A549 (cell line): ENCODE measurements at regions not wholly inside any gene's neighbourhood (a gene's known extent, or its start where the extent isn't known, plus 50 kb on each side); places are given as distances from the start of the nearest gene placed in this dataset.

Experiments used
- ATAC-seq, 2 experiments: fragments of 200-7000 bp in 1 of 2; fragments of >200 bp in 1 of 2; cut with Nextera tagmentation in 1 of 2; cut with Tn5 transposase in 1 of 2; 3 replicates each; pipeline versions ENCODE4 v1.8.0 to v1.9.1; 2018 to 2020; ENCODE audit warnings: mild to moderate bottlenecking in 1 of 2, moderate library complexity in 1 of 2
- CTCF ChIA-PET: fragments of 300-600 bp; sonication (Branson Sonifier 250); formaldehyde crosslinking; extraction: SDS; loops from one replicate; lab custom pipeline; 2021; ENCODE audit warnings: antibody characterized with exemption, inconsistent platforms; lab: Yijun Ruan, JAX
- POLR2A ChIA-PET: fragments of 350-600 bp; formaldehyde crosslinking; extraction: SDS; loops from one replicate; lab custom pipeline; 2021; ENCODE audit warnings: antibody characterized with exemption, inconsistent platforms; lab: Yijun Ruan, JAX
- DNase-seq, 2 experiments: peaks; one replicate each; pipeline versions ENCODE4 v3.0.0 to v3.0.0-alpha.2; 2011 to 2016; ENCODE audit warnings: low read depth in 1 of 2, low spot score in 1 of 2
- FAIRE-seq: peaks from 2 replicates; lab custom pipeline; 2011; peaks lifted over from hg19 to GRCh38; lab: Jason Lieb, UNC
- H3K27ac ChIP-seq, 2 experiments: fragments of >200 bp; sonication (Bioruptor Twin); formaldehyde crosslinking; 3 replicates each; pipeline ENCODE4 v1.5.1; 2016 to 2017
- H3K4me1 ChIP-seq: fragments of >200 bp; sonication (Bioruptor Twin); formaldehyde crosslinking; 3 replicates; pipeline ENCODE4 v1.6.1; 2016
- H3K4me2 ChIP-seq: fragments of >200 bp; sonication (Bioruptor Twin); formaldehyde crosslinking; 3 replicates; pipeline ENCODE4 v1.6.1; 2016
- H3K4me3 ChIP-seq: fragments of >200 bp; sonication (Bioruptor Twin); formaldehyde crosslinking; 3 replicates; pipeline ENCODE4 v1.5.1; 2016
- H3K9me3 ChIP-seq: fragments of >200 bp; sonication (Bioruptor Twin); formaldehyde crosslinking; 3 replicates; pipeline ENCODE4 v1.6.1; 2016
- EHMT2 ChIP-seq: fragments of 200-600 bp; sonication (generic); IDR thresholded peaks from 2 replicates; pipeline ENCODE4 v1.6.1; 2016; ENCODE audit warnings: antibody characterized with exemption, low read depth, mild to moderate bottlenecking, moderate library complexity
- ESRRA ChIP-seq: fragments of 150-350 bp; IDR thresholded peaks from 2 replicates; pipeline ENCODE4 v1.6.1; 2014; ENCODE audit warnings: mild to moderate bottlenecking, low read length, borderline replicate concordance
- FOSL2 ChIP-seq, 2 experiments: fragments of 450-650 bp in 1 of 2; fragments of >200 bp in 1 of 2; sonication (Bioruptor Twin) in 1 of 2; formaldehyde crosslinking; IDR thresholded peaks; 2 replicates each; pipeline versions ENCODE4 v1.5.0 to v1.6.1; 2016 to 2020; ENCODE audit warnings: mild to moderate bottlenecking in 1 of 2, moderate library complexity in 1 of 2
- HDAC2 ChIP-seq: fragments of 200-600 bp; sonication (generic); IDR thresholded peaks from 2 replicates; pipeline ENCODE4 v1.6.1; 2016
- JUN ChIP-seq, 2 experiments: fragments of >200 bp; sonication (Bioruptor Twin); formaldehyde crosslinking; IDR thresholded peaks; 2 replicates in 1 of 2; 3 replicates in 1 of 2; pipeline ENCODE4 v1.6.1; 2016 to 2017
- KDM1A ChIP-seq: fragments of 200-600 bp; sonication (generic); IDR thresholded peaks from 2 replicates; pipeline ENCODE4 v1.6.1; 2016; ENCODE audit warnings: low read depth, mild to moderate bottlenecking
- NPAS2 ChIP-seq: fragments of 250-450 bp; sonication (Bioruptor Pico); IDR thresholded peaks from 2 replicates; pipeline ENCODE4 v1.8.0; 2022; ENCODE audit warnings: mild to moderate bottlenecking, moderate library complexity, borderline replicate concordance
- POLR2A ChIP-seq: IDR thresholded peaks from 2 replicates; pipeline ENCODE4 v1.6.1; 2012; ENCODE audit warnings: mild to moderate bottlenecking, low read length
- POLR2AphosphoS2 ChIP-seq: conservative IDR thresholded peaks from 2 replicates; pipeline ENCODE4 v1.6.1; 2012; ENCODE audit warnings: low read length, improper control_type of control experiment, inconsistent platforms
- RCOR1 ChIP-seq: fragments of 150-350 bp; IDR thresholded peaks from 2 replicates; pipeline ENCODE4 v1.6.1; 2014; ENCODE audit warnings: antibody characterized with exemption, low read length, low read depth
- RNF2 ChIP-seq: fragments of 200-600 bp; sonication (generic); IDR thresholded peaks from 2 replicates; pipeline ENCODE4 v1.6.1; 2016; ENCODE audit warnings: low read depth, mild to moderate bottlenecking, antibody characterized with exemption, moderate library complexity, borderline replicate concordance
- SMC3 ChIP-seq: fragments of >200 bp; sonication (Bioruptor Twin); formaldehyde crosslinking; IDR thresholded peaks from 3 replicates; pipeline ENCODE4 v1.6.1; 2018; ENCODE audit warnings: inconsistent platforms
- TFCP2L1 ChIP-seq: fragments of 250-450 bp; sonication (Bioruptor Pico); IDR thresholded peaks from 2 replicates; pipeline ENCODE4 v1.5.0; 2021; ENCODE audit warnings: mild to moderate bottlenecking
- TP53 ChIP-seq: fragments of 250-450 bp; sonication (Bioruptor Pico); IDR thresholded peaks from 2 replicates; pipeline ENCODE4 v1.5.0; 2021; ENCODE audit warnings: mild to moderate bottlenecking, moderate library complexity
- WGBS: methylation state at CpG from one replicate; pipeline ENCODE4 v1.1.6; 2017; ENCODE audit errors: missing lambda C conversion rate; 5-methylcytosine and 5-hydroxymethylcytosine counted together
- TF ChIP-seq, protein P1 (sequence below): IDR thresholded peaks from 2 replicates; pipeline ENCODE4 v1.6.1; 2012; ENCODE audit warnings: low read depth, borderline replicate concordance
- TF ChIP-seq, protein P2 (sequence below): fragments of 150-350 bp; IDR thresholded peaks from 2 replicates; pipeline ENCODE4 v1.6.1; 2014; ENCODE audit warnings: low read depth, mild to moderate bottlenecking, low read length
- TF ChIP-seq, protein P3 (sequence below): fragments of 200-600 bp; sonication (generic); IDR thresholded peaks from 2 replicates; pipeline ENCODE4 v1.6.1; 2016; ENCODE audit warnings: antibody characterized with exemption, mild to moderate bottlenecking, moderate library complexity
- TF ChIP-seq, protein P4 (sequence below): fragments of 250-450 bp; sonication (Bioruptor Pico); IDR thresholded peaks from 2 replicates; pipeline ENCODE4 v1.5.0; 2021; ENCODE audit warnings: mild to moderate bottlenecking, moderate library complexity, borderline replicate concordance
- TF ChIP-seq, protein P5 (sequence below): IDR thresholded peaks from 2 replicates; pipeline ENCODE4 v1.6.1; 2012
- TF ChIP-seq, protein P6 (sequence below): fragments of >200 bp; sonication (Bioruptor Twin); formaldehyde crosslinking; IDR thresholded peaks from 2 replicates; pipeline ENCODE4 v1.6.1; 2016

DNA sequence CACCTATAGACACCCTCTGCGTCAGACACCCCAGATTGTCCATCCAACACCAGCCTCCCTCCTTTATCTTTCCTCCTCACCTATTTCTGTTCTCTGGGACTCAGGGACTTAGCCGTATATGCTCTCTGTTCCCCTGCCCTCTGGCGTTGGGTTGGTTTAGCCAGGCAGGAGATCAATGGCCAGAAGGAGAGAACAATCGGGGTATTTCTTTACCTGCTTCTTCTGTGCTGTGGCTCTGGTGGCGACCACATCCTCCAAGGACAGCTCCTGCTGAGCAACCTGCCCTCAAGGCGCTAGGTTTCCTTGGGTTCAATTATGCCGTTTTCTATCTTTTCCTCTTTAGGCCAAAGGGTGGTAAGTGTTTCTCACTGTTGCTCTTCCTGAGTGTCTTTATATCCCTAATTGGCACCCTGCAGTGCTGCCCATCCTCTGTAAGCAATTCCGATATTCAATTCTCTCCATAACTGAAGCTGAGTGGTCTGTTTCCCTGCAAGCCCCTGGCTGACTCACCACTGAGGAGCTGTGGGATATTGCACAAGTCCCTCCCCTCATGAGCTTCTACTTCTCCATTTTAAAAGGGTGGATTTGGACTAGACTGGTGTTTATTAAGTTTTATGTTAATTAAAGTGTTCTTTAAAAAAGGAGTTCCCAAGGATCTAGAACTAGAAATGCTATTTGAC lies 63.7 kb upstream of the TMTC4 start:
- ATAC-seq = no peak
- TF ChIP-seq JUN (IDR thresholded peaks at IDR 0.05) = no peak
- no peak for TF ChIP-seq FOSL2 (IDR thresholded peaks at IDR 0.05)
- TF ChIP-seq FOSL2 (CRISPR knock-in tag; IDR thresholded peaks at IDR 0.05) = no peak
- no peak for TF ChIP-seq TP53 (CRISPR knock-in tag)
- TF ChIP-seq, protein P1, sequence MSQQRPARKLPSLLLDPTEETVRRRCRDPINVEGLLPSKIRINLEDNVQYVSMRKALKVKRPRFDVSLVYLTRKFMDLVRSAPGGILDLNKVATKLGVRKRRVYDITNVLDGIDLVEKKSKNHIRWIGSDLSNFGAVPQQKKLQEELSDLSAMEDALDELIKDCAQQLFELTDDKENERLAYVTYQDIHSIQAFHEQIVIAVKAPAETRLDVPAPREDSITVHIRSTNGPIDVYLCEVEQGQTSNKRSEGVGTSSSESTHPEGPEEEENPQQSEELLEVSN = no peak
- TF ChIP-seq POLR2A = no peak
- TF ChIP-seq EHMT2 = no peak
- TF ChIP-seq, all 56 proteins: peak for 0
- POLR2A ChIA-PET = interaction anchor here (0.5 kb wide), 1 partner anchor 10 kb away, joined by 5 read pairs; no protein-coding TSS in a partner anchor
- Histone ChIP-seq H3K4me2 (no peak overlapping the region), H3K4me3 (no peak overlapping the region), H3K9me3 (no peaks in the 10 kb centered on the region), H3K4me1 (no peaks in the 10 kb centered on the region), H3K27ac (no peak overlapping the region)
- CTCF ChIA-PET = no interaction called here
- DNase-seq = no peak
- FAIRE-seq = no peak
- 53% methylated on average over 8 of the region's 8 CpGs for WGBS

DNA sequence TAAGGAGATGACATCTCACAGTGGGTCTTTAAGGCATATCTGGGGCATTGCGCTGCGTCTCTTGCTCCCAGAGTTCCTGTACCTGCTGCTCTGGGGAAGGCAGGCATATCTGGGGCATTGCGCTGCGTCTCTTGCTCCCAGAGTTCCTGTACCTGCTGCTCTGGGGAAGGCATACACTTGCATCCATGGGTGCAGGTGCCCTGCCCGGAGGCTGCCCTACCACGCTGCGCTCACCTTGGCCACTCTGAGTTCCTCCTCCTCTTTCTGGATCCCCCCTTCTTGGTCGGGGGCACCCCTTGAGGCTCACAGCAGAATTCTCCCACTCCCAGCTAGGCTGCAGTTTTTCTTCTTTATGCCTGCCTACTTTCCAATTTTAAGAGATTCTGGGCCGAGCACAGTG lies 60.9 kb upstream of the TMTC4 start:
- no peak for FAIRE-seq
- Histone ChIP-seq H3K4me1 (no peaks in the 10 kb centered on the region), H3K4me3 (no peak overlapping the region), H3K27ac (no peak overlapping the region), H3K4me2 (no peak overlapping the region), H3K9me3 (no peaks in the 10 kb centered on the region)
- TF ChIP-seq KDM1A (no peak), TFCP2L1 (CRISPR knock-in tag) (no peak), RCOR1 (no peak), HDAC2 (no peak), SMC3 (no peak), POLR2AphosphoS2 (no peak), NPAS2 (CRISPR knock-in tag) (no peak), ESRRA (no peak), RNF2 (no peak)
- TF ChIP-seq, protein P2, sequence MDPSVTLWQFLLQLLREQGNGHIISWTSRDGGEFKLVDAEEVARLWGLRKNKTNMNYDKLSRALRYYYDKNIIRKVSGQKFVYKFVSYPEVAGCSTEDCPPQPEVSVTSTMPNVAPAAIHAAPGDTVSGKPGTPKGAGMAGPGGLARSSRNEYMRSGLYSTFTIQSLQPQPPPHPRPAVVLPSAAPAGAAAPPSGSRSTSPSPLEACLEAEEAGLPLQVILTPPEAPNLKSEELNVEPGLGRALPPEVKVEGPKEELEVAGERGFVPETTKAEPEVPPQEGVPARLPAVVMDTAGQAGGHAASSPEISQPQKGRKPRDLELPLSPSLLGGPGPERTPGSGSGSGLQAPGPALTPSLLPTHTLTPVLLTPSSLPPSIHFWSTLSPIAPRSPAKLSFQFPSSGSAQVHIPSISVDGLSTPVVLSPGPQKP = no peak
- TF ChIP-seq, protein P3, sequence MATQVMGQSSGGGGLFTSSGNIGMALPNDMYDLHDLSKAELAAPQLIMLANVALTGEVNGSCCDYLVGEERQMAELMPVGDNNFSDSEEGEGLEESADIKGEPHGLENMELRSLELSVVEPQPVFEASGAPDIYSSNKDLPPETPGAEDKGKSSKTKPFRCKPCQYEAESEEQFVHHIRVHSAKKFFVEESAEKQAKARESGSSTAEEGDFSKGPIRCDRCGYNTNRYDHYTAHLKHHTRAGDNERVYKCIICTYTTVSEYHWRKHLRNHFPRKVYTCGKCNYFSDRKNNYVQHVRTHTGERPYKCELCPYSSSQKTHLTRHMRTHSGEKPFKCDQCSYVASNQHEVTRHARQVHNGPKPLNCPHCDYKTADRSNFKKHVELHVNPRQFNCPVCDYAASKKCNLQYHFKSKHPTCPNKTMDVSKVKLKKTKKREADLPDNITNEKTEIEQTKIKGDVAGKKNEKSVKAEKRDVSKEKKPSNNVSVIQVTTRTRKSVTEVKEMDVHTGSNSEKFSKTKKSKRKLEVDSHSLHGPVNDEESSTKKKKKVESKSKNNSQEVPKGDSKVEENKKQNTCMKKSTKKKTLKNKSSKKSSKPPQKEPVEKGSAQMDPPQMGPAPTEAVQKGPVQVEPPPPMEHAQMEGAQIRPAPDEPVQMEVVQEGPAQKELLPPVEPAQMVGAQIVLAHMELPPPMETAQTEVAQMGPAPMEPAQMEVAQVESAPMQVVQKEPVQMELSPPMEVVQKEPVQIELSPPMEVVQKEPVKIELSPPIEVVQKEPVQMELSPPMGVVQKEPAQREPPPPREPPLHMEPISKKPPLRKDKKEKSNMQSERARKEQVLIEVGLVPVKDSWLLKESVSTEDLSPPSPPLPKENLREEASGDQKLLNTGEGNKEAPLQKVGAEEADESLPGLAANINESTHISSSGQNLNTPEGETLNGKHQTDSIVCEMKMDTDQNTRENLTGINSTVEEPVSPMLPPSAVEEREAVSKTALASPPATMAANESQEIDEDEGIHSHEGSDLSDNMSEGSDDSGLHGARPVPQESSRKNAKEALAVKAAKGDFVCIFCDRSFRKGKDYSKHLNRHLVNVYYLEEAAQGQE = no peak
- TF ChIP-seq, protein P4, sequence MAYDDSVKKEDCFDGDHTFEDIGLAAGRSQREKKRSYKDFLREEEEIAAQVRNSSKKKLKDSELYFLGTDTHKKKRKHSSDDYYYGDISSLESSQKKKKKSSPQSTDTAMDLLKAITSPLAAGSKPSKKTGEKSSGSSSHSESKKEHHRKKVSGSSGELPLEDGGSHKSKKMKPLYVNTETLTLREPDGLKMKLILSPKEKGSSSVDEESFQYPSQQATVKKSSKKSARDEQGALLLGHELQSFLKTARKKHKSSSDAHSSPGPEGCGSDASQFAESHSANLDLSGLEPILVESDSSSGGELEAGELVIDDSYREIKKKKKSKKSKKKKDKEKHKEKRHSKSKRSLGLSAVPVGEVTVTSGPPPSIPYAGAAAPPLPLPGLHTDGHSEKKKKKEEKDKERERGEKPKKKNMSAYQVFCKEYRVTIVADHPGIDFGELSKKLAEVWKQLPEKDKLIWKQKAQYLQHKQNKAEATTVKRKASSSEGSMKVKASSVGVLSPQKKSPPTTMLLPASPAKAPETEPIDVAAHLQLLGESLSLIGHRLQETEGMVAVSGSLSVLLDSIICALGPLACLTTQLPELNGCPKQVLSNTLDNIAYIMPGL (CRISPR knock-in tag) = no peak
- TF ChIP-seq, protein P5, sequence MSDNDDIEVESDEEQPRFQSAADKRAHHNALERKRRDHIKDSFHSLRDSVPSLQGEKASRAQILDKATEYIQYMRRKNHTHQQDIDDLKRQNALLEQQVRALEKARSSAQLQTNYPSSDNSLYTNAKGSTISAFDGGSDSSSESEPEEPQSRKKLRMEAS = no peak
- TF ChIP-seq, protein P6, sequence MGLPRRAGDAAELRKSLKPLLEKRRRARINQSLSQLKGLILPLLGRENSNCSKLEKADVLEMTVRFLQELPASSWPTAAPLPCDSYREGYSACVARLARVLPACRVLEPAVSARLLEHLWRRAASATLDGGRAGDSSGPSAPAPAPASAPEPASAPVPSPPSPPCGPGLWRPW = no peak
- no peak for DNase-seq
- ChIA-PET CTCF (no interaction called here), POLR2A (no interaction called here)
- WGBS = 19% methylated on average over 5 of the region's 9 CpGs
- ATAC-seq = no peak
